HG03521 (cell line): ENCODE measurements at regions not wholly inside any gene's neighbourhood (a gene's known extent, or its start where the extent isn't known, plus 50 kb on each side); places are given as distances from the start of the nearest gene placed in this dataset.

Experiments
- ATAC-seq: cut with Tn5 transposase; IDR thresholded peaks from one replicate; pipeline ENCODE4 v1.9.1; 2021; ENCODE audit warnings: mild to moderate bottlenecking, moderate library complexity; ENCODE audit not compliant: unreplicated experiment

DNA sequence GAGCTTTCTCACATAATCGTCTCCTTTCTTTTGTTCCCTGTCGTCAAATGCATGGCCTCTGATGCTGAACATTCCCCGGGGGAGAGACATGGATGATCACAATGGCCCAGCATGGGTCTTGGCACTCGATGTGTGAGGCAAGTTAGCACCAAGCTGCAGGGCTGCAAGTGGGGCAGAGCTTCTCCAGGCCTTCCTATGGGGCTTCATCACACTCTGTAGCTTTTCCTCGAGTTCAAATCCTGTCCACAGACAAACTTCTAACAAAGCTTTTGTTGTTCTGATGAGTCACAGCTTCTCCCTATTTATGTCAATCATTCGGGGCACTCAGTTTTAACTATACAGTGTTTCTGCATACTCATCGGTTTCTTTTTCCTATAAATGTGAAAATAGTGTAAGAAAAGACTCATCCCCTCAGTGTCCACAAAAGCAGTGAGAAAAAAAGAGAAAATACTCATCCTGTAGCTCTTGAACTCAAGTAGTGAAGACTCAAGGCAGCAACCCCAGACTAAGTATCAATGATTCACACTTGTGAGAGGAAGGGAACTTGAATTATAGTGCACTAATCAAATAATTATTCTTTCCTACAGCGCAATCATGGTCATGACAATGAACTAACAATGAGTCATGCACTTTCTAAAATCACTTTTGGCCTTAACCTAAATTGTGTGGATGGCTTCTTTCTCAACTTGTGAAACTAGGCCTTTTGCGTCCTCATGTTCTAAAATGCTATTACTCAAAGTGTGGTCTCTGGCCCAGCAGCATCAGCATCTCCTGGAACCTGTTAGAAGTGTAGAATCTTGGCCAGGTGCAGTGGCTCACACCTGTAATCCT, 68.4 kb upstream of the NOX3 start:
- no peak for ATAC-seq

DNA sequence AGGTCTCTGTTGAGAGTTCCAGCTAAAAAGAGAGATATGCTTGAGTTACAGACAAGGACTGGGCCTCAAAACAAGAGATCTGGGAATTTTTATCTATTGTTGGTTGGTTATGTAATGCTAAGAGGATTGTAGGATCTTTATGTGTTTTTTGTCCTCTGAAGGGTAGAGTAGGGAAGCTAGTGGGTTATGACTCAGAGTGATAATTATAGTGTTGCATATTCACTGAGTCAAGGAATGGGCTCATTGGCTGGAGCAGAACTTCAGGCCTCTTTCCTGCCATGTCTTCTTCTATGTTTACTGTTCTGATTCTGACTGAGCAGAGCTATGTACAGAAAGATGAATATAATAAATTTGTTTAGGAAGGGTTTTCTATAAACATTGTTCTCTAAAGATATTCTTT, 66.1 kb upstream of the NOX3 start:
- no peak for ATAC-seq

DNA sequence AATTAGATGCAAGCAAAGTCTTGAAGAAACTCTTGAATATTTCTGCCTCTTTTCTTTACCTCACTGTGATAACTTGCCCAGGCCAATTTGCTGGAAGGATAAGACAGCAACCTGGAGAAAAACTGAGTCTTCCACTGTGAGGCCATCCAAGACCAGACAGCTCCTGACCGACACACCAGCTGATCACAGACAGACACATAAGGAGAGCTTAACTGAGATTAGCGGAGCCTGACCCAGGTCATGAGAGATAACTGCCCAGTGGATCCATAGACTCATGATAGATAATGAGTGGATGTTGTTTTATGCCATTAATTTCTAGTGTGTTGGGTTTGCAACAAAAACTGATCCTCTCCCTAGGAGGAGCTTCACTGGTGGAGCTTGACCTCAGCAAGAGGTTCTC, 64.4 kb upstream of the NOX3 start:
- ATAC-seq: no peak

DNA sequence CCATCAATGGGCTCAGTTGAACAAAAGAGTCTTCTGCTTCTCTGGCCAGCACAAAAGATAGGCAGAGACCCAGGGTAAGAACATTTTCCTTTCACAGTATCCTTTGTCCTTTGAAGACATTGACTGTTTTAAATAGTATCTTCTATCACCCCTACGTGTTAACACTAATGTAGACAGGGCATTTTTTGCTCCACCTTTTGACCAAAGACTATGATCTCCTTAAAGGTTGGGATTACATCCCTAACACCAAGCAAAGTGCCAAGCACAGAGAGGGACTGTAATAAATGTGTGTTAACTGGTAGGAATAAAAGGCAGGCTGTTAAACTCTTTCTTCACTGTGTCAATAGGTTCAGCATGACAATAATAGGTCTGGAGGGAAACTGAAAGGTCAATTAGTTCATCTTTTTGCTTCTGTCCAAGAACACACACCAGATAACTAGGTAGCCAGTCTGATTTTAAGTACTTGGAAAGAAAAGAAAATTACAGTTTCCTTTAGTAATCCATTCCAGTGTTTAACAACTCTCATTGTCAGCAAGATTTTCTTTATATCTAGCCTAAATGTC, 63.6 kb upstream of the NOX3 start:
- ATAC-seq: no peak

DNA sequence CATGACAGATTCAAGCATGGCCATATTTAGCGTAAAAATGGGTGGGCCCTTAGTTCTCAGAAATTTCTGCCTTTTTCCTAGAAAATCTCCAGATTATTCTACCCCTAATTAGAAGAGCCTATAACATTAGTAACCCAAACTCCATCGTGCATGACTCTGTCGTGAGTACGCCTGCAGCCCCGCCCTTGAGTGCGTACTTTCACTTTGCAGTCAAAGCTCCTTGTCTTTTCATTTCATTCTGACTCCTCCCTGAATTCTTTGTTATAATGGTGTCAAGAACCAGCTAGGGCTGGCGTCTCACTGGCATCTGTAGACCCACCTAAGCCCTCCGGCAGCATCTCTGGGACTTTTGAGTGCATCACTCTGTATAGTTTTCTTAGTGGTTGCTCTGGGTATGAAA, 61.7 kb upstream of the NOX3 start:
- no peak for ATAC-seq

DNA sequence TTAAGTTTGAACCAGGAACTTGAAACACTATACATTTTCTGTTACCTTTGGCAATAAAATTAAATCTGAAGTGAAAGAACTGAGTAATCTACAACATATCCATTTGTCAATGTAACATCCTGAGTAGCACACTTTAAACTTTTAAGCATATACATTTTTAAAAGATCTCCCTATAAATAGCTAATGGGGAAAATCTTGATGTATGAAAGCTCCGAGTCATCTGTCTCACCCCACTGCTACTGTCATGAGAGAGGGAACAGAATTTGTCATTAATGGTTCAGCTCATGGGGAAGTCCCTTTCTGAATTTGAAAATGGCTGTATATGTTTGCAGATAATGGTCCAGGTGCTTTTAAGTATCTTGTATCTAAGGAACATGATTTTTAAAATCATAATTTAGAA, 55.2 kb upstream of the NOX3 start:
- ATAC-seq: no peak

DNA sequence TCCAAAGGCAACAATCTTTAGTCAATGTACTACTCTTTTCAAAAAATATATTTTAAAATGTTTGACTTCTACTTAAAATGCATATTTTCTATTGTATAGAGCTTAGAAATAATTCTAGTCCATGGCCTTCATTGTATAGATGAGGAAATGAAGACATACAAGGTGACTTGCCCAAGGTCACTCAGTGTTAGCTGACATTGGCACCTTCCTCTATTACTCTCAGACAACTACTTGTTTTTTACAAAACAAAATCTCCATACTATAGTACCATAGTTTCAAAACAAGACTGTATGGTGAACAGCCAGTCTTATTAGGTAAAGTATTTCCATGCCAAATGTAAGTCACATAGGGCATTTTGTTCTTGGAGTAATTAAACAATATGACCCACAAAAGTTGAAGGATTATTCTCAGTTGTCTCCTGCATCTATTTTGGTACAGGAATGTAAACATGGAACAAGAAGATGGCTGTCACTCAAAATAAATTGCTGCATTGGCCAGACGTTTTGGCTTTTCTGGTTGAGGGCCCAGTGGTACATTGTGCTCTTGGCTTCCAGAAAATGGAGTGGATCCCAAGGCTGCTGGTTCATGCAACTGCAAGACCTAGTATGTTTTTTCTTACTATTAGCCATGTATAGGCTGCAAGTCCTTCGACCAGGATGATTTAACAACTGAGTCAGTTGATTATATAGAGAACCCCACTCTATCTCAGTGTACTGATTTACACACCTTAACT, 54.3 kb upstream of the NOX3 start:
- no peak for ATAC-seq

DNA sequence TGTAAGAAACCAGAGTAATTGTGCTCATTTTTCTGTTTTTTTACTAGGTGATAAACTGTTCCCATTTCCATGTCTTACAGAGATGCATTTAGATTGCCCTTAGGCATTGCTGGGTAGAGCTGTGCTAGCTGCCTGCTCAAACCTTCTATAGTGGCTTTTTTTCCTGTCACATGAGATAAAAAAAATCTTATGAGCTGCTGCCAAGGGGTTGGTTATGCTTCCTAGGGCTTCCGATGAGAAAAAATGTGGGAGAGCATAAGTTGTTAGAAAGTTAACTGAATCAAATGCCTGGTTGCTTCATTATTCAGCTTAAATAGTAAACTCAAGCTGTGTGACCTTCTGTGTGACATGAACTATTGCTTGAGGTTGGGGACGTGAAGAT, 50.0 kb upstream of the NOX3 start:
- no peak for ATAC-seq
